Muscle layer of colon (tissue), 2 donors: ENCODE measurements at regions not wholly inside any gene's neighbourhood (a gene's known extent, or its start where the extent isn't known, plus 50 kb on each side); places are given as distances from the start of the nearest gene placed in this dataset.

Experiments
- H3K27ac ChIP-seq: one replicate; pipeline ENCODE4 v1.7.0; 2013; ENCODE audit warnings: low read depth, mild to moderate bottlenecking, low read length, moderate library complexity
- H3K27me3 ChIP-seq, 2 donors: one replicate each; pipeline ENCODE4 v1.7.0; 2013; ENCODE audit warnings: low read length in 2 of 2, mild to moderate bottlenecking in 2 of 2; ENCODE audit not compliant: insufficient read depth in 2 of 2, control insufficient read depth in 1 of 2
- H3K36me3 ChIP-seq: one replicate; pipeline ENCODE4 v1.7.0; 2013; ENCODE audit warnings: mild to moderate bottlenecking, low read length; ENCODE audit not compliant: insufficient read depth
- H3K4me1 ChIP-seq: one replicate; pipeline ENCODE4 v1.7.0; 2013; ENCODE audit warnings: mild to moderate bottlenecking, low read length; ENCODE audit not compliant: insufficient read depth
- H3K4me3 ChIP-seq, 2 donors: one replicate each; pipeline ENCODE4 v1.7.0; 2013; ENCODE audit warnings: low read length in 2 of 2, low read depth in 1 of 2, mild to moderate bottlenecking in 1 of 2, moderate library complexity in 1 of 2
- H3K9ac ChIP-seq: one replicate; pipeline ENCODE4 v1.7.0; 2013; ENCODE audit warnings: low read length
- H3K9me3 ChIP-seq: one replicate; pipeline ENCODE4 v1.7.0; 2013; ENCODE audit warnings: mild to moderate bottlenecking, low read length
- donor health status: abdominal sarcoma.
- donor health status: Adenocarcinoma of cecum.

DNA sequence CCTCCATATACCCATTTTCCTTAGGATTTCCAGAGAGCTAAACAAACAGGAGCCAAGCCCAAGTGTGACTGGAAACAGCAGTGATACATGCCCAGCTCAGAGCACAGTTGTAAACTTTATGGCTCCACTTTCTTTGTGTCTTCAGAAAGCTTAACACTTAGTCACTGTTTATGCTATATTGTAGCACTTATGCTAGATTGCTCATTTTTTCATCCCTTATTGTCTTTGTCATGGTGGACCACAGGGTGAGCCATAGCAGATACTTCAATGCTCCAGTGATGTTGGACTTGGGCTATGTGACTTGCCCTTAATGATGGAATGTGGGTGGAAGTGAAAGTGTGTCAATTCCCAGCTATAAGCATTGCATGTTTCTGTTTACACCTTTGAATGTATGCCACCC, 401.6 kb downstream of the METTL4 start:
- H3K27me3 ChIP-seq: no peaks in the 10 kb centered on the region
- no peak overlapping the region for H3K9ac ChIP-seq
- no peaks in the 10 kb centered on the region for H3K4me1 ChIP-seq
- H3K27ac ChIP-seq: no peak overlapping the region
- no peaks in the 10 kb centered on the region for H3K36me3 ChIP-seq
- no peaks in the 10 kb centered on the region for H3K9me3 ChIP-seq
- no peak overlapping the region for H3K4me3 ChIP-seq

DNA sequence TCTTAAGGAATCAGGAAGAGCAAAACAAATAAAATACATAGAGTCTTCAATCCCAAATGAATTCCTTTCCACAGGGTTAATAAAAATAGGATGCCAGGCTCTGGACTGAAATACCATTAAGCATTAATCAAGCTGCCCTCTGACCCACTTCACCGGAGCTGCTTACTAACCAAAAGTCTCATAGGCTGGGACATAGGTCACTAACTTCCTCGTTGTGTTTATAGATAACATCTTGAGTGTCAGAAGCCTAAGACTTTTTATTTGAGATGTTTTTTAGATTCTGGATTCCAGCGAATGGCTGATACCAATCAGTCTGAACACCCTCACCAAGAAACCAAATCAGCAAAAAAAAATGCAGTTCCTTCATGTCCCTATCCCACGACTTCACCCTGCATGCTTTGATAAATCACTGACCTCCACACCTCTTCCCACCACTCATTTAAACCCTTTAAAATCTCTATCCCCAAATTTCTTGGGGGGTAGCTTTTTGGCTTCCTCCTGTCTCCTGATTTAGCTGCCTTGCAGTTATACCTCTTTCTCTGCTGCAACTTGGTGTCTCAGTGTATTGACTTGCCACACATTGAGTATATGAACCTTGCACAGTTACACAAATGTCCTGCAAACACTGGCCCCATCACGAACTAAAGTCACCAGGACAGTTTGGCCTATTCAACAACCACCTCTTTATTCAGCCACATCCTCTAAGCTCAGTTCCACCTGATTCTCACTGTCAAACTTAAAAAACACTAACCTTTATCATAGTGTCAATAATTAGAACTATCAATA, 399.3 kb downstream of the METTL4 start:
- no peaks in the 10 kb centered on the region for H3K9me3 ChIP-seq
- no peaks in the 10 kb centered on the region for H3K4me1 ChIP-seq
- no peak overlapping the region for H3K27ac ChIP-seq
- no peak overlapping the region for H3K9ac ChIP-seq
- H3K36me3 ChIP-seq: no peaks in the 10 kb centered on the region
- H3K27me3 ChIP-seq: no peaks in the 10 kb centered on the region
- H3K4me3 ChIP-seq: no peak overlapping the region

DNA sequence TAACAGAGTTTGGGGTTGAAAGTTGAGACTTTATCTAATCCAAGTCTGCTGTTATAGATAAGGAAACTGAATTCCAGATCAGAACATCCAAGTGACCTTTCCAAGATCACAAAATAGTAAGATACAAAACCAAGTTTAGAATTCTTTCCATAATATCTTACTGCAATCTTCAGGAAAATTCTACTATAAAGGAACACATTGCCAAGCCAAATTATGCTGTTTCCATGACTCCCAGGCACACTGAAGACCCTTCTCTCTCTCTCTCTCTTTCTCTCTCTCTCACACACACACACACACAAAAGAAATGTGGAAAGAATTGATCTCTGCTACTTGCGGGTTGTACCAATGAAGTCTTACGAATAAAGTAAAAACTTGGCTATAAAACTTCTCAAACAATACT, 398.4 kb downstream of the METTL4 start:
- Histone ChIP-seq H3K27me3 (no peaks in the 10 kb centered on the region), H3K9ac (no peak overlapping the region), H3K4me1 (no peaks in the 10 kb centered on the region), H3K36me3 (no peaks in the 10 kb centered on the region), H3K9me3 (no peaks in the 10 kb centered on the region), H3K4me3 (no peak overlapping the region), H3K27ac (no peak overlapping the region)

DNA sequence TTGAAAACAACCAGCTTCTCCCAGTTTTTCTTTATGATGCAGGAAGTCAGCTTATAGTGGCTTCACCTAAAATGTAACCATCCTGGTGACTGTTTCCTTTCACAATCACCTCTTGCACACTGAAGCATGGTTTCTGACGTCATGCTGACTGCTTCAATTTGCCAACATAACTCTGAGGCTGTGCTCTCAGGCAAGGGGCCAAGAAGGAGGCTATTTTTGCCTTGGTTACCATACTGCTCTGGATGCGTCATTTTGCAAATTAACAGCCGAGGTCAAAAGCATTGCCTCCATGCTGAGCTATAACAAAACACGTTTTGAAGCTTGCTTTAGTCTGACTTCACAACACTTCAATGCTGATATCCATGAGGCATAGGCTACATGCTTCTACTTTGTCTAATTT, 397.8 kb downstream of the METTL4 start:
- no peak overlapping the region for H3K4me3 ChIP-seq
- H3K4me1 ChIP-seq: no peaks in the 10 kb centered on the region
- H3K9me3 ChIP-seq: no peaks in the 10 kb centered on the region
- no peak overlapping the region for H3K27ac ChIP-seq
- H3K27me3 ChIP-seq: no peaks in the 10 kb centered on the region
- no peak overlapping the region for H3K9ac ChIP-seq
- H3K36me3 ChIP-seq: no peaks in the 10 kb centered on the region

DNA sequence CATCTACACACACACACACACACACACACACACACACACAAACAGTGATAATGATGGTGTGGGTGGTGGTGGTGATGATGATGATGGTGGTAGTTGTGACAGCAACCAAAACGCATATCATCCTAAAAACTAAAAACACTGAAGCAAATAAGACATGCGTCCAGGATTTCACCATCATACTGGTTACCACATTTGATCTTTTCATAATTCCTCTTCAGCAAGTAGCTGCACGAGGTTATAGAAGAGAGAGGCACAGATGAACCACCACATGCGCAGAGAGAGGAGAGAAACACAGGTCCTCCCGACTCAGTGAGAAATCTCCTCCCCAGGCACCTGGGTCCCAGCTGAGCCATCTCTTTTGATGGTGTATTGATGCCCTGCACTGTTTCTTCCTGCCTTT, 393.3 kb downstream of the METTL4 start:
- Histone ChIP-seq H3K4me3 (no peak overlapping the region), H3K27me3 (no peaks in the 10 kb centered on the region), H3K9me3 (no peaks in the 10 kb centered on the region), H3K27ac (no peak overlapping the region), H3K4me1 (no peaks in the 10 kb centered on the region), H3K36me3 (no peaks in the 10 kb centered on the region), H3K9ac (no peak overlapping the region)

DNA sequence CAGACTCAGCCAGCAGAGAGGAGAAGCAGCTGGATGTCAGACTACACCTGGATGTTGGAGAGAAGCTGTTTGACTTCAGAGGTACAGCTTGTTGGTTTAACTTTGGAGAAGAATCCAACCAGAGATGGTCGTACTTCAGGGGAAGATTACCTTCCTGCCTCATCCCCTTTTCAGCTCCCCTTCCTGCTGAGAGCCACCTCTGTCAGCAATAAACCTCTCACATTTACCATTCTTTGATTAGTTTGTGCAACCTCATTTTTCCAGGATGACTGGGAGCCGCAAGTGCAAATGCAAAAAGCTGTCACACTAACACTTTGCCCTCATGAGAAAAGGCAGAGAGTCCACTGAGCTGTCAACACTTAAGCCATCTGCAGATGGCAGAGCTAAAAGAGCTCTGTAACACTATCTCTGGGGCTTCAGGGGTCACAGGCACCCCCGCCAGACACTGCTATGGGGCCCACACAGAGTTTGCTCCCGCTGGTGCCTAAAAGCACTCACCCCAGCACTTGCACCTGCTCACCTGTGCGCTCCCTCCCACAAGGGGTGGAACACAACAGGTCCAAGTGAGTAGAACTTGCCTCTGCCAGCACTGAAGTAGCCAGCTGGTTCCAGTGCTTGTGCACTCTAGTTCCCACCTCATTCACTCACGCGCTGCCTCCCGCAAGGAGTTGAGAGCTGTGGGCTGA, 391.7 kb downstream of the METTL4 start:
- Histone ChIP-seq H3K4me3 (no peak overlapping the region), H3K27ac (no peak overlapping the region), H3K4me1 (no peaks in the 10 kb centered on the region), H3K9ac (no peak overlapping the region), H3K9me3 (no peaks in the 10 kb centered on the region), H3K36me3 (no peaks in the 10 kb centered on the region), H3K27me3 (no peaks in the 10 kb centered on the region)

DNA sequence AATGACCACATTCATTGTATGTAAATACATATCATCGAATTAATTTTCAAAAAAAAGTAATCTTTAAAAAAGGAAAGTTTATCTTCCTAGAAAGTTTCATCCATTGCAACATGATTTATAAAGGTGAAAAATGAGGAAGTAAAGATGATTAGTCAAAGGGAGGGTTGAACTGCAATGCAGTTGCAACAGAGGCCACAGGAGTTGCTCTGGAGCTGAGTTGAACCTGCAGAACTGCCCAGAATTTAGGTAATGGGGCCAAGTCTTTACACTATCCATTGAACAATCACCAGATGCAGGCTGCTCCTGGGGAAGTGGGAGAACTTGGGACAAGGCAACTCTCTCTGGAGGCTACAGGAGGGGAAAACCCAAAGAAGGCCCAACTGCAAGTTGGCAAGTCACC, 390.7 kb downstream of the METTL4 start:
- no peak overlapping the region for H3K9ac ChIP-seq
- H3K4me3 ChIP-seq: no peak overlapping the region
- no peaks in the 10 kb centered on the region for H3K27me3 ChIP-seq
- H3K27ac ChIP-seq: no peak overlapping the region
- H3K36me3 ChIP-seq: no peaks in the 10 kb centered on the region
- no peaks in the 10 kb centered on the region for H3K4me1 ChIP-seq
- no peaks in the 10 kb centered on the region for H3K9me3 ChIP-seq

DNA sequence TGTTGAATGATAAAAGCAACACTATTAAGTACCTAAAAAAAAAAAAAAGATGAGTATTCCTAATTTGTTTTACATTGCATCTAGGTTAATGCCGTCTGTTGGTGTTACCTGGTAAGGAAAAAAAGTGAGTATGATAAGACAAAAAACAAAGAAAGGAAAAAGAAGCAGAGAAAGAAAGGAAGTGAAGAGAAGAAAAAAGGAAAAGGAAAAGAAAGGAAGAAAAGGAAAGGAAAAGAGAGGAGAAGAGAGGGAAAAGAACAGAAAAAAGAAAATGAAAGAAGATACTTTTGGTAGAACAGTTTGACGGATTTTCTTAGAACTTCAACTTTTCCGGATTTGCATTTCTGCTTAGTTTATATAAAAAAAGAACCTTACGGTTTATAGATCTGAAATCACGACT, 387.9 kb downstream of the METTL4 start:
- Histone ChIP-seq H3K27me3 (no peaks in the 10 kb centered on the region), H3K27ac (no peak overlapping the region), H3K4me1 (no peaks in the 10 kb centered on the region), H3K9me3 (no peaks in the 10 kb centered on the region), H3K36me3 (no peaks in the 10 kb centered on the region), H3K9ac (no peak overlapping the region), H3K4me3 (no peak overlapping the region)

DNA sequence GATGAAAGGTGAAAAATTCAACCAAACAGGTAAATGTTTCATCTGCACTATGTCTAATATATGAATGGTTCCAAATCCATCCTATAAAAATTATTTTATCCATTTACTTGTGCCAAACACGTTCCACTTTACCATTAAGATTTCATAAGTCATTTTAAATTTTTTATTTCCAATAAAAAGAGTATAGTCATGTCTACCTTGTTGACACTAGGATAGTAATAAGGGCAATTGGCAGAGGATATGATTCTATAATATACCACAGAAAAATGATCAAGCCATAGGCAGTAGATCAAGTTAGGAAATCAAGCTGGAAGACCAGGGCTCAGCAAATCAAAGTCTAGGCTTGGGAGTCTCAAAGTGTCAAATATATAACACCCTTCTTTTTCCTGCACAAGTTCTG, 384.3 kb downstream of the METTL4 start:
- H3K9ac ChIP-seq: no peak overlapping the region
- H3K27me3 ChIP-seq: no peaks in the 10 kb centered on the region
- no peaks in the 10 kb centered on the region for H3K9me3 ChIP-seq
- no peak overlapping the region for H3K27ac ChIP-seq
- H3K36me3 ChIP-seq: no peaks in the 10 kb centered on the region
- H3K4me3 ChIP-seq: no peak overlapping the region
- no peaks in the 10 kb centered on the region for H3K4me1 ChIP-seq

DNA sequence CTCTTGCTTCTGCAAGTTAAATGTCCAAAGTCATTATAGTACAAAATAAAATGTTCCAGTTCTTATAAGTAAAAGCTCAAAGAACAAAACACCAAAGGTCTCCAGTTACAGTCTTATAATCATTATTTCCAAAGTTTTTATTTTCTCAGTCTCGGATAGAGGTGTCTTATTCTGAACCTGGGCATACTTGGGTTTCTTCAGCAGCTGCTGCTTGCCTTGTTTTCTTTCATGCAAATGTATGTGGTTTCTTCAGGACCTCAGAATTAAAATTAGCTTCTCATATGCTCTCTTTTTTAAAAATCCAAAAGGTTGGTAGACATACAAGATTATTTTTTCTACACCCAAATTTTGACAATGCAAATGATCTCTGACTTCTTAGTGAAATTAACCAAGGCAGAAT, 383.0 kb downstream of the METTL4 start:
- Histone ChIP-seq H3K27me3 (no peaks in the 10 kb centered on the region), H3K36me3 (no peaks in the 10 kb centered on the region), H3K4me1 (no peaks in the 10 kb centered on the region), H3K9ac (no peak overlapping the region), H3K4me3 (no peak overlapping the region), H3K27ac (no peak overlapping the region), H3K9me3 (no peaks in the 10 kb centered on the region)

DNA sequence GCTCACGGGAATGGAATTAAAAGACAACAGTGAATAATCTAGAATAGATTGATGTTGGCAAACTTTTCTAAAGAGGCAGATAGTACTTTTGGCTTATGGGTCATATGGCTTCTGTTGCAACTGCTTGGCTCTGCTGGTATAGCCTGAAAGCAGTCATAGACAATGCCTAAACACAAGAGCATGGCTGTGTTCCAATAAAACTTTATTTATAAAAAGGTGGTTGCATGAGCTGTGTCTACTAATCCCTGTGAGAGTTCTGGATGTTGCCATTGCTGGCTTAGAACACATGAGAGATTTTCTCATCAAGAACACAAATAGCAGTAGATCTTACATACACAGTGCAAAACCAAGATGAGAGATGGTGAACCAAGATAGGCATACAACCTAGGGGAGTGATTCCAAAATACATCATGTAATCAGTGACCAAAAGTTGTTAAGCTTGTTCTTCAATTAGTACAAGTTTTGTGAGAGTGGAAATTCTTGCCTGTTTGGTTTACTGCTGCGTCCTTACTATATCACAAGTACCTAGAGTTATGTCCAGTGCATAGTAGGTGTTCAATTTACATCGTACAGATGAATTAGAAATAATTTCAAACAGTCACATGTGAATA, 380.0 kb downstream of the METTL4 start:
- Histone ChIP-seq H3K4me1 (no peaks in the 10 kb centered on the region), H3K4me3 (no peak overlapping the region), H3K27ac (no peak overlapping the region), H3K36me3 (no peaks in the 10 kb centered on the region), H3K9me3 (no peaks in the 10 kb centered on the region), H3K9ac (no peak overlapping the region), H3K27me3 (no peaks in the 10 kb centered on the region)
